AG09309 (cell line): ENCODE measurements at regions not wholly inside any gene's neighbourhood (a gene's known extent, or its start where the extent isn't known, plus 50 kb on each side); places are given as distances from the start of the nearest gene placed in this dataset.

Experiments used
- DNase-seq: peaks from one replicate; pipeline ENCODE4 v3.0.0-alpha.2; 2010; ENCODE audit warnings: low read depth
- H3K4me3 ChIP-seq: 2 replicates; pipeline ENCODE4 v1.5.1; 2011; ENCODE audit warnings: mild to moderate bottlenecking, low read depth, low read length, moderate library complexity; ENCODE audit not compliant: control insufficient read depth
- CTCF ChIP-seq: IDR thresholded peaks from 2 replicates; pipeline ENCODE4 v1.5.1; 2011; ENCODE audit warnings: mild to moderate bottlenecking, low read depth, low read length, inconsistent platforms; ENCODE audit not compliant: insufficient read depth, control insufficient read depth; ENCODE audit errors: missing control alignments

- TF ChIP-seq CTCF: no peak
- H3K4me3 ChIP-seq: no peak overlapping the region
- DNase-seq: no peak
Observed at GRCh38 chr9:27768781-27769180, 195.5 kb upstream of the C9orf72 start.

GRCh38 chr9:27770541-27770940 lies 197.3 kb upstream of the C9orf72 start:
- TF ChIP-seq CTCF: no peak
- H3K4me3 ChIP-seq: no peak overlapping the region
- no peak for DNase-seq

- H3K4me3 ChIP-seq: no peak overlapping the region
- no peak for DNase-seq
Observed at GRCh38 chr9:27771803-27772545, 198.7 kb upstream of the C9orf72 start.

GRCh38 chr9:27784847-27785713 lies 211.8 kb upstream of the C9orf72 start:
- TF ChIP-seq CTCF: no peak
- no peak overlapping the region for H3K4me3 ChIP-seq
- no peak for DNase-seq

More at GRCh38 chr9:27771803-27772545, 198.7 kb upstream of the C9orf72 start:
- no peak for TF ChIP-seq CTCF

- H3K4me3 ChIP-seq: no peak overlapping the region
- no peak for DNase-seq
- TF ChIP-seq CTCF: no peak
Observed at GRCh38 chr9:27785714-27786100, 212.4 kb upstream of the C9orf72 start.

- no peak overlapping the region for H3K4me3 ChIP-seq
- no peak for DNase-seq
- no peak for TF ChIP-seq CTCF
Observed at GRCh38 chr9:27787891-27788290, 214.6 kb upstream of the C9orf72 start.
